B cell (primary cell): ENCODE measurements at regions not wholly inside any gene's neighbourhood (a gene's known extent, or its start where the extent isn't known, plus 50 kb on each side); places are given as distances from the start of the nearest gene placed in this dataset.

Experiments
- CTCF ChIP-seq: fragments of 200-600 bp; IDR thresholded peaks from one replicate; pipeline ENCODE4 v1.8.0; 2022; ENCODE audit warnings: antibody characterized with exemption, mild to moderate bottlenecking
- EZH2 ChIP-seq: IDR thresholded peaks from 2 replicates; pipeline ENCODE4 v1.6.1; 2012; ENCODE audit warnings: borderline replicate concordance, low read depth, mild to moderate bottlenecking, moderate library complexity, low read length; ENCODE audit not compliant: insufficient read depth, poor library complexity, severe bottlenecking

GRCh38 chr6:76330031-76330430, 257.6 kb upstream of the IMPG1 start:
- no peak for TF ChIP-seq CTCF
- TF ChIP-seq EZH2 = no peak
